Endothelial cell of umbilical vein (primary cell): ENCODE measurements at regions not wholly inside any gene's neighbourhood (a gene's known extent, or its start where the extent isn't known, plus 50 kb on each side); places are given as distances from the start of the nearest gene placed in this dataset.

Source experiments
- POLR2A ChIP-seq: IDR thresholded peaks from 2 replicates; pipeline ENCODE4 v1.6.1; 2012; ENCODE audit warnings: low read depth, mild to moderate bottlenecking, control low read depth, low read length
- POLR2AphosphoS5 ChIP-seq: IDR thresholded peaks from 2 replicates; pipeline ENCODE4 v1.6.1; 2012; ENCODE audit warnings: low read depth, mild to moderate bottlenecking, control low read depth, low read length, moderate library complexity; ENCODE audit not compliant: insufficient read depth
- TF ChIP-seq, protein P1 (sequence below), 2 donors: IDR thresholded peaks; 1 replicate in 1 of 2; 2 replicates in 1 of 2; pipeline ENCODE4 v1.5.1; 2011; ENCODE audit warnings: low read length in 2 of 2, mild to moderate bottlenecking in 2 of 2, moderate library complexity in 2 of 2, control low read depth in 1 of 2, inconsistent platforms in 1 of 2, low read depth in 1 of 2; ENCODE audit not compliant: insufficient read depth in 1 of 2; ENCODE audit errors: extremely low read depth in 1 of 2

DNA sequence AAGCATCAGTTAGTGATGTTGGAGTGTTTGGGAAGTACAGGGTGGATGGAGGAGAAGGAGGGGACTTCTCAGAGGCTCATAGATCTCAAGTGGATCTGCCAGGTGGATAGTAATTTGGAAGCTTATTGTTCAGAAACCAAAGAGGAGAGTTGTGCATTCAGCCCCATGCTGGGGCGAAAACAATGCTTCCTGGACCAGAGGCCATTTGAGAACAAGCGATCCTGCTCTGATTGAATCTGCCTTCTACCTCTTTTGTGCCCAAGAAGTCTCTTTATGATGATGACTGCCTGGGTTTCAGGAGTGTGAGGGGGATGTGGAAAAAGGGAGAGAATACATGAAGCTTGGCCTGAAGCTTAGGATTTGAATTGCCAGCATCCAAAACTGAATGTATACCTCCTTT is 110.8 kb upstream of the SRRM4 start:
- TF ChIP-seq, protein P1, sequence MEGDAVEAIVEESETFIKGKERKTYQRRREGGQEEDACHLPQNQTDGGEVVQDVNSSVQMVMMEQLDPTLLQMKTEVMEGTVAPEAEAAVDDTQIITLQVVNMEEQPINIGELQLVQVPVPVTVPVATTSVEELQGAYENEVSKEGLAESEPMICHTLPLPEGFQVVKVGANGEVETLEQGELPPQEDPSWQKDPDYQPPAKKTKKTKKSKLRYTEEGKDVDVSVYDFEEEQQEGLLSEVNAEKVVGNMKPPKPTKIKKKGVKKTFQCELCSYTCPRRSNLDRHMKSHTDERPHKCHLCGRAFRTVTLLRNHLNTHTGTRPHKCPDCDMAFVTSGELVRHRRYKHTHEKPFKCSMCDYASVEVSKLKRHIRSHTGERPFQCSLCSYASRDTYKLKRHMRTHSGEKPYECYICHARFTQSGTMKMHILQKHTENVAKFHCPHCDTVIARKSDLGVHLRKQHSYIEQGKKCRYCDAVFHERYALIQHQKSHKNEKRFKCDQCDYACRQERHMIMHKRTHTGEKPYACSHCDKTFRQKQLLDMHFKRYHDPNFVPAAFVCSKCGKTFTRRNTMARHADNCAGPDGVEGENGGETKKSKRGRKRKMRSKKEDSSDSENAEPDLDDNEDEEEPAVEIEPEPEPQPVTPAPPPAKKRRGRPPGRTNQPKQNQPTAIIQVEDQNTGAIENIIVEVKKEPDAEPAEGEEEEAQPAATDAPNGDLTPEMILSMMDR (IDR thresholded peaks at IDR 0.05; ENCODE audit: extremely low read depth in 1 of 2, insufficient read depth in 1 of 2, low read depth in 1 of 2, low read length in 2 of 2) = no peak
- TF ChIP-seq POLR2AphosphoS5 (no peak), POLR2A (no peak)
